Sigmoid colon (tissue), 6 donors: ENCODE measurements at regions not wholly inside any gene's neighbourhood (a gene's known extent, or its start where the extent isn't known, plus 50 kb on each side); places are given as distances from the start of the nearest gene placed in this dataset.

Source experiments
- DNase-seq: peaks from one replicate; pipeline ENCODE4 v3.0.0-alpha.2; 2019
- H3K27ac ChIP-seq, 4 donors: fragments of 200-600 bp; sonication (generic); one replicate each; pipeline ENCODE4 v1.5.1; 2016 to 2019; ENCODE audit warnings: mild to moderate bottlenecking in 1 of 4
- H3K27me3 ChIP-seq, 3 donors: fragments of 200-600 bp; sonication (generic); one replicate each; pipeline ENCODE4 v1.5.1; 2019; ENCODE audit warnings: mild to moderate bottlenecking in 1 of 3
- H3K36me3 ChIP-seq, 4 donors: fragments of 200-600 bp; sonication (generic); one replicate each; pipeline ENCODE4 v1.5.1; 2016 to 2019
- H3K4me1 ChIP-seq, 4 donors: fragments of 200-600 bp; sonication (generic); one replicate each; pipeline ENCODE4 v1.5.1; 2017 to 2019
- H3K4me3 ChIP-seq, 4 donors: fragments of 200-600 bp; sonication (generic); one replicate each; pipeline ENCODE4 v1.5.1; 2017 to 2019; ENCODE audit warnings: mild to moderate bottlenecking in 2 of 4, moderate library complexity in 1 of 4
- H3K9me3 ChIP-seq, 4 donors: fragments of 200-600 bp in 3 of 4; sonication (generic) in 3 of 4; one replicate each; pipeline versions ENCODE4 v1.5.1 to v1.6.1; 2013 to 2019
- CTCF ChIP-seq, 4 experiments: fragments of 450-650 bp in 3 of 4; fragments of 200-600 bp in 1 of 4; IDR thresholded peaks; one replicate each; pipeline ENCODE4 v1.5.1; 2016 to 2019; ENCODE audit warnings: antibody characterized with exemption in 4 of 4, mild to moderate bottlenecking in 3 of 4, moderate library complexity in 2 of 4
- EP300 ChIP-seq, 4 donors: sonication (generic); formaldehyde crosslinking; IDR thresholded peaks; one replicate each; pipeline ENCODE4 v1.6.1; 2017; ENCODE audit warnings: antibody characterized with exemption in 4 of 4
- POLR2A ChIP-seq, 2 donors: fragments of 450-650 bp; IDR thresholded peaks; one replicate each; pipeline ENCODE4 v1.6.1; 2016; ENCODE audit warnings: antibody characterized with exemption in 2 of 2, mild to moderate bottlenecking in 2 of 2, moderate library complexity in 2 of 2
- POLR2AphosphoS5 ChIP-seq, 4 donors: sonication (generic); formaldehyde crosslinking; IDR thresholded peaks; one replicate each; pipeline ENCODE4 v1.6.1; 2017; ENCODE audit warnings: antibody characterized with exemption in 4 of 4
- WGBS, 2 donors: extraction: QIAGEN DNeasy Blood & Tissue Kit; methylation state at CpG; one replicate each; pipeline ENCODE4 v1.1.7; 2013; 5-methylcytosine and 5-hydroxymethylcytosine counted together
- intact Hi-C: fragments of 100-400 bp; cut with DNase I; formaldehyde crosslinking; loops from one replicate; pipeline ENCODE4 v1.15.1; 2023
- donor health status: healthy with polysubstance abuse.
- donor health status: healthy.

GRCh38 chr16:17602678-17603077 is 131.9 kb upstream of the XYLT1 start:
- Histone ChIP-seq H3K9me3 (no peaks in the 10 kb centered on the region), H3K27ac (no peak overlapping the region), H3K4me3 (no peak overlapping the region), H3K4me1 (no peaks in the 10 kb centered on the region), H3K27me3 (no peaks in the 10 kb centered on the region), H3K36me3 (no peaks in the 10 kb centered on the region)
- no peak for DNase-seq
- intact Hi-C loops: no loop called here
- 48 to 64% methylated on average over 3 of the region's 3 CpGs for WGBS, 2 donors
- no peak for TF ChIP-seq EP300 (IDR thresholded peaks at IDR 0.05)
- no peak for TF ChIP-seq POLR2AphosphoS5 (IDR thresholded peaks at IDR 0.05)
- TF ChIP-seq POLR2A (IDR thresholded peaks at IDR 0.05): no peak
- no peak for TF ChIP-seq CTCF (IDR thresholded peaks at IDR 0.05)

- H3K36me3 ChIP-seq: no peaks in the 10 kb centered on the region
- H3K27me3 ChIP-seq: no peaks in the 10 kb centered on the region
- no peak overlapping the region for H3K4me3 ChIP-seq
- no peak for TF ChIP-seq POLR2A (IDR thresholded peaks at IDR 0.05)
- no peak for TF ChIP-seq CTCF (IDR thresholded peaks at IDR 0.05)
- TF ChIP-seq EP300 (IDR thresholded peaks at IDR 0.05): no peak
- no peak for TF ChIP-seq POLR2AphosphoS5 (IDR thresholded peaks at IDR 0.05)
- intact Hi-C loops: no loop called here
- H3K4me1 ChIP-seq: no peaks in the 10 kb centered on the region
- no peak for DNase-seq
- H3K9me3 ChIP-seq: no peaks in the 10 kb centered on the region
- H3K27ac ChIP-seq: no peak overlapping the region
- WGBS, 2 donors: 96 to 98% methylated on average over 1 of the region's 1 CpG
Observed at GRCh38 chr16:17598968-17599367, 128.2 kb upstream of the XYLT1 start.

- Histone ChIP-seq H3K9me3 (no peaks in the 10 kb centered on the region), H3K4me3 (no peak overlapping the region), H3K4me1 (no peaks in the 10 kb centered on the region), H3K27me3 (no peaks in the 10 kb centered on the region), H3K36me3 (no peaks in the 10 kb centered on the region), H3K27ac (no peak overlapping the region)
- DNase-seq: no peak
- WGBS, 2 donors: 77 to 82% methylated on average over 12 of the region's 12 CpGs
- intact Hi-C loops: loop anchor here (5.0 kb wide), 1 partner anchor 50 kb away; no protein-coding TSS in a partner anchor
- TF ChIP-seq EP300 (IDR thresholded peaks at IDR 0.05) (no peak), POLR2AphosphoS5 (IDR thresholded peaks at IDR 0.05) (no peak), CTCF (IDR thresholded peaks at IDR 0.05) (no peak), POLR2A (IDR thresholded peaks at IDR 0.05) (no peak)
Observed at GRCh38 chr16:17591655-17592405, 121.1 kb upstream of the XYLT1 start.

GRCh38 chr16:17590711-17591654 is 120.2 kb upstream of the XYLT1 start:
- Histone ChIP-seq H3K9me3 (no peaks in the 10 kb centered on the region), H3K27ac (no peak overlapping the region), H3K36me3 (no peaks in the 10 kb centered on the region), H3K4me3 (no peak overlapping the region), H3K27me3 (no peaks in the 10 kb centered on the region), H3K4me1 (no peaks in the 10 kb centered on the region)
- no peak for DNase-seq
- TF ChIP-seq CTCF (IDR thresholded peaks at IDR 0.05) (no peak), POLR2AphosphoS5 (IDR thresholded peaks at IDR 0.05) (no peak), POLR2A (IDR thresholded peaks at IDR 0.05) (no peak), EP300 (IDR thresholded peaks at IDR 0.05) (no peak)
- 63 to 79% methylated on average over 9 of the region's 9 CpGs for WGBS, 2 donors
- intact Hi-C loops: loop anchor here (5.0 kb wide), 1 partner anchor 49 kb away; no protein-coding TSS in a partner anchor
